H1 (cell line): ENCODE measurements at regions not wholly inside any gene's neighbourhood (a gene's known extent, or its start where the extent isn't known, plus 50 kb on each side); places are given as distances from the start of the nearest gene placed in this dataset.

Source experiments
- CTCF ChIA-PET: fragments of 300-600 bp; sonication (Branson Sonifier 250); formaldehyde crosslinking; loops from one replicate; lab custom pipeline; 2021; ENCODE audit not compliant: partially characterized antibody; lab: Charles Lee
- POLR2A ChIA-PET: fragments of 300-600 bp; sonication (Branson Sonifier 250); formaldehyde crosslinking; loops from one replicate; lab custom pipeline; 2021; ENCODE audit warnings: inconsistent platforms; ENCODE audit not compliant: partially characterized antibody; lab: Charles Lee
- DNase-seq, 2 experiments: peaks; one replicate each; pipeline versions ENCODE4 v3.0.0 to v3.0.0-alpha.2; 2010 to 2022; ENCODE audit warnings: low spot score in 2 of 2, low read depth in 1 of 2, mixed read lengths in 1 of 2
- FAIRE-seq: peaks from 2 replicates; lab custom pipeline; 2011; peaks lifted over from hg19 to GRCh38; lab: Jason Lieb, UNC
- H2AFZ ChIP-seq: 2 replicates; pipeline ENCODE4 v1.8.1; 2012; ENCODE audit warnings: low read length, inconsistent platforms
- H2AK5ac ChIP-seq: 2 replicates; pipeline ENCODE4 v1.6.1; 2013; ENCODE audit warnings: low read depth, low read length
- H2BK120ac ChIP-seq: replicated peaks from 2 replicates; pipeline ENCODE3; 2013; ENCODE audit warnings: low read depth, low read length, inconsistent platforms
- H2BK12ac ChIP-seq: 2 replicates; pipeline ENCODE4 v1.6.1; 2013; ENCODE audit warnings: low read depth, low read length
- H2BK15ac ChIP-seq: 2 replicates; pipeline ENCODE4 v1.6.1; 2013; ENCODE audit warnings: low read length
- H2BK20ac ChIP-seq: 2 replicates; pipeline ENCODE4 v1.6.1; 2013; ENCODE audit warnings: low read length
- H2BK5ac ChIP-seq: 2 replicates; pipeline ENCODE4 v1.6.1; 2013; ENCODE audit warnings: low read depth, low read length
- H3K14ac ChIP-seq: 2 replicates; pipeline ENCODE4 v1.6.1; 2013; ENCODE audit warnings: inconsistent platforms; ENCODE audit not compliant: insufficient read length
- H3K18ac ChIP-seq: 2 replicates; pipeline ENCODE4 v1.6.1; 2013; ENCODE audit warnings: low read length; ENCODE audit errors: extremely low read depth
- H3K23ac ChIP-seq: 2 replicates; pipeline ENCODE4 v1.6.1; 2013; ENCODE audit warnings: inconsistent platforms; ENCODE audit not compliant: insufficient read length
- H3K23me2 ChIP-seq: 2 replicates; pipeline ENCODE4 v1.6.1; 2013; ENCODE audit warnings: low read depth, low read length
- H3K27ac ChIP-seq: 2 replicates; pipeline ENCODE4 v1.6.1; 2011; ENCODE audit warnings: low read depth, low read length, inconsistent platforms
- H3K27me3 ChIP-seq, 4 experiments: replicated peaks in 1 of 4; 1 replicate in 1 of 4; 2 replicates in 3 of 4; pipeline versions ENCODE4 v1.6.1 to v1.8.1; 2011 to 2013; ENCODE audit warnings: low read length in 3 of 4, mild to moderate bottlenecking in 3 of 4, inconsistent platforms in 2 of 4, mixed read lengths in 2 of 4, moderate library complexity in 1 of 4; ENCODE audit not compliant: control insufficient read depth in 3 of 4, insufficient read depth in 3 of 4; ENCODE audit errors: extremely low read depth in 1 of 4
- H3K36me3 ChIP-seq, 4 experiments: 2 replicates each; pipeline versions ENCODE4 v1.6.1 to v1.8.1; 2011 to 2013; ENCODE audit warnings: mild to moderate bottlenecking in 4 of 4, low read length in 3 of 4, moderate library complexity in 2 of 4, control low read depth in 1 of 4, inconsistent platforms in 1 of 4; ENCODE audit not compliant: insufficient read depth in 4 of 4, control insufficient read depth in 2 of 4
- H3K4ac ChIP-seq: replicated peaks from 2 replicates; pipeline ENCODE3; 2013; ENCODE audit warnings: low read length, low read depth, mixed read lengths, inconsistent platforms; ENCODE audit not compliant: insufficient read length
- H3K4me1 ChIP-seq, 4 experiments: replicated peaks in 1 of 4; 1 replicate in 1 of 4; 2 replicates in 3 of 4; pipeline versions ENCODE4 v1.6.1 to v1.8.1; 2011 to 2013; ENCODE audit warnings: low read length in 3 of 4, inconsistent platforms in 2 of 4, mixed read lengths in 1 of 4; ENCODE audit not compliant: insufficient read depth in 4 of 4, control insufficient read depth in 3 of 4
- H3K4me2 ChIP-seq, 2 experiments: 2 replicates each; pipeline versions ENCODE4 v1.6.1 to v1.8.1; 2011 to 2013; ENCODE audit warnings: low read depth in 2 of 2, low read length in 2 of 2, control low read depth in 1 of 2, inconsistent platforms in 1 of 2, mild to moderate bottlenecking in 1 of 2; ENCODE audit not compliant: insufficient read depth in 1 of 2
- H3K4me3 ChIP-seq, 4 experiments: fragments of 200-600, 300-600 bp in 1 of 4; sonication (generic), shearing (Covaris generic), sonication (Bioruptor Twin) in 1 of 4; 2 replicates each; pipeline versions ENCODE4 v1.5.1 to v1.8.1; 2011 to 2016; ENCODE audit warnings: low read length in 4 of 4, low read depth in 3 of 4, control low read depth in 2 of 4, inconsistent platforms in 2 of 4, mild to moderate bottlenecking in 2 of 4, mixed read lengths in 1 of 4, moderate library complexity in 1 of 4; ENCODE audit not compliant: insufficient read depth in 2 of 4; ENCODE audit errors: extremely low read depth in 1 of 4
- H3K56ac ChIP-seq: replicated peaks from 2 replicates; pipeline ENCODE3; 2013; ENCODE audit warnings: low read depth, mild to moderate bottlenecking, mixed read lengths, low read length, inconsistent platforms; ENCODE audit not compliant: insufficient read length
- H3K79me1 ChIP-seq: 2 replicates; pipeline ENCODE4 v1.6.1; 2013; ENCODE audit warnings: low read depth, low read length, control low read depth
- H3K79me2 ChIP-seq, 2 experiments: 2 replicates each; pipeline versions ENCODE4 v1.6.1 to v1.8.1; 2012 to 2013; ENCODE audit warnings: low read length in 2 of 2, mild to moderate bottlenecking in 2 of 2, inconsistent platforms in 1 of 2; ENCODE audit not compliant: insufficient read depth in 2 of 2, control insufficient read depth in 1 of 2
- H3K9ac ChIP-seq, 4 experiments: replicated peaks in 1 of 4; 1 replicate in 1 of 4; 2 replicates in 3 of 4; pipeline versions ENCODE4 v1.6.1 to v1.8.1; 2011 to 2013; ENCODE audit warnings: low read depth in 3 of 4, low read length in 3 of 4, control low read depth in 2 of 4, mild to moderate bottlenecking in 2 of 4, moderate library complexity in 2 of 4, inconsistent platforms in 1 of 4; ENCODE audit errors: extremely low read depth in 1 of 4
- H3K9me3 ChIP-seq, 2 experiments: 2 replicates each; pipeline versions ENCODE4 v1.6.1 to v1.8.1; 2012 to 2013; ENCODE audit warnings: mild to moderate bottlenecking in 2 of 2, moderate library complexity in 2 of 2, control low read depth in 1 of 2, inconsistent platforms in 1 of 2, low read depth in 1 of 2, low read length in 1 of 2, mixed read lengths in 1 of 2; ENCODE audit not compliant: insufficient read depth in 2 of 2
- H4K20me1 ChIP-seq, 2 experiments: replicated peaks in 1 of 2; 2 replicates each; pipeline versions ENCODE3 to v1.8.1; 2011 to 2013; ENCODE audit warnings: inconsistent platforms in 2 of 2, low read length in 2 of 2, mild to moderate bottlenecking in 1 of 2; ENCODE audit not compliant: insufficient read depth in 2 of 2, control insufficient read depth in 1 of 2
- H4K5ac ChIP-seq: 2 replicates; pipeline ENCODE4 v1.6.1; 2013; ENCODE audit warnings: low read length, low read depth, mixed read lengths, inconsistent platforms; ENCODE audit not compliant: insufficient read length
- H4K8ac ChIP-seq: 2 replicates; pipeline ENCODE4 v1.8.0; 2013; ENCODE audit warnings: mild to moderate bottlenecking, moderate library complexity, low read length, inconsistent platforms; ENCODE audit not compliant: insufficient read depth; ENCODE audit errors: extremely low read depth
- H4K91ac ChIP-seq: replicated peaks from 2 replicates; pipeline ENCODE3; 2013; ENCODE audit warnings: low read length, mixed read lengths, inconsistent platforms; ENCODE audit not compliant: insufficient read length
- ASH2L ChIP-seq: fragments of 200-600, 300-600 bp; sonication (generic); IDR thresholded peaks from one replicate; pipeline ENCODE4 v1.7.1; 2017; ENCODE audit warnings: low read length
- CHD1 ChIP-seq: IDR thresholded peaks from 2 replicates; pipeline ENCODE4 v1.6.1; 2012; ENCODE audit warnings: low read depth, low read length, improper control_type of control experiment
- SIN3A ChIP-seq, 2 experiments: IDR thresholded peaks in 1 of 2; conservative IDR thresholded peaks in 1 of 2; 2 replicates each; pipeline ENCODE4 v1.6.1; 2011 to 2012; ENCODE audit warnings: low read length in 2 of 2, improper control_type of control experiment in 1 of 2, low read depth in 1 of 2, mild to moderate bottlenecking in 1 of 2
- SIRT6 ChIP-seq: IDR thresholded peaks from one replicate; pipeline ENCODE4 v1.7.1; 2012; ENCODE audit warnings: low read length, inconsistent platforms
- SUZ12 ChIP-seq: fragments of 200-600 bp; sonication (generic); IDR thresholded peaks from 2 replicates; pipeline ENCODE4 v1.6.1; 2012; ENCODE audit warnings: mild to moderate bottlenecking, inconsistent platforms, low read length, moderate library complexity, mixed read lengths
- TAF1 ChIP-seq: IDR thresholded peaks from 2 replicates; pipeline ENCODE4 v1.6.1; 2011; ENCODE audit warnings: mild to moderate bottlenecking, low read depth, low read length

- Histone ChIP-seq H4K5ac (no peak overlapping the region), H2BK15ac (no peak overlapping the region), H3K36me3 (no peaks in the 10 kb centered on the region), H3K4me2 (no peak overlapping the region), H2BK5ac (no peak overlapping the region), H3K9me3 (no peaks in the 10 kb centered on the region), H3K4ac (no peak overlapping the region), H4K8ac (no peak overlapping the region), H2AFZ (no peak overlapping the region), H3K27ac (no peak overlapping the region), H4K91ac (no peak overlapping the region), H3K79me1 (no peaks in the 10 kb centered on the region), H3K23ac (no peak overlapping the region), H3K14ac (no peak overlapping the region), H3K23me2 (no peaks in the 10 kb centered on the region; the same call in 1 of the 2 replicates), H3K79me2 (no peaks in the 10 kb centered on the region), H3K9ac (no peak overlapping the region), H3K18ac (no peak overlapping the region), H3K56ac (no peak overlapping the region), H2BK120ac (no peak overlapping the region), H3K27me3 (no peaks in the 10 kb centered on the region; a peak in 1 of 7 replicates), H2AK5ac (no peak overlapping the region), H4K20me1 (no peaks in the 10 kb centered on the region), H3K4me1 (peaks cover 0 to 2% (median 0%) of the 10 kb centered on the region in 4 experiments; a peak in 1 of 7 replicates), H2BK12ac (no peak overlapping the region), H2BK20ac (no peak overlapping the region), H3K4me3 (no peak overlapping the region)
- FAIRE-seq (no peak), DNase-seq (no peak)
- ChIA-PET POLR2A (no interaction called here), CTCF (no interaction called here)
- TF ChIP-seq TAF1 (no peak), SUZ12 (no peak), CHD1 (no peak), ASH2L (no peak), SIRT6 (no peak), SIN3A (conservative IDR thresholded peaks at IDR 0.05 in 1 of 2, IDR thresholded peaks at IDR 0.05 in 1 of 2; ENCODE audit: low read depth in 1 of 2, low read length in 2 of 2) (no peak)
Observed at GRCh38 chr2:147211484-147211883, 633.3 kb upstream of the ACVR2A start.
